K562 (cell line): ENCODE measurements at regions not wholly inside any gene's neighbourhood (a gene's known extent, or its start where the extent isn't known, plus 50 kb on each side); places are given as distances from the start of the nearest gene placed in this dataset.

Experiments
- ATAC-seq: fragments of 200-7000 bp; cut with Tn5 transposase; 3 replicates; pipeline ENCODE4 v1.9.1; 2020; ENCODE audit warnings: moderate library complexity
- BruUV-seq: library from RNA; stranded (reverse); fragments of 400-500 nt; replicated peaks from 2 replicates; lab custom pipeline; 2021; lab: Mats Ljungman, UMichigan
- CTCF ChIA-PET: fragments of 300-600 bp; formaldehyde crosslinking; extraction: SDS; loops from one replicate; lab custom pipeline; 2021; ENCODE audit warnings: low intra/inter-chr PET ratio; lab: Yijun Ruan, JAX
- POLR2A ChIA-PET: fragments of 300-600, 350-650 bp; sonication (Branson Sonifier 250); formaldehyde crosslinking; extraction: SDS; loops from one replicate; lab custom pipeline; 2021; ENCODE audit warnings: antibody characterized with exemption, inconsistent platforms; lab: Yijun Ruan, JAX
- DNase-seq, 4 experiments: peaks; one replicate each; pipeline versions ENCODE4 v3.0.0 to v3.0.0-alpha.2; 2011 to 2018; ENCODE audit warnings: low spot score in 3 of 4, mixed read lengths in 3 of 4; ENCODE audit errors: extremely low read depth in 1 of 4
- FAIRE-seq: peaks from 2 replicates; lab custom pipeline; 2011; peaks lifted over from hg19 to GRCh38; lab: Jason Lieb, UNC
- H2AFZ ChIP-seq: 2 replicates; pipeline ENCODE4 v1.6.0; 2011; ENCODE audit warnings: low read depth, low read length, control low read depth, inconsistent platforms
- H3K27ac ChIP-seq: fragments of 200-600 bp; 3 replicates; pipeline ENCODE4 v1.8.0; 2011; ENCODE audit warnings: low read depth, mild to moderate bottlenecking, control low read depth, inconsistent platforms, low read length, moderate library complexity, mixed read lengths; ENCODE audit errors: extremely low read depth
- H3K27me3 ChIP-seq, 2 experiments: fragments of 300-600 bp in 1 of 2; 2 replicates in 1 of 2; 3 replicates in 1 of 2; pipeline versions ENCODE4 v1.6.0 to v1.8.0; 2011; ENCODE audit warnings: inconsistent platforms in 2 of 2, low read length in 2 of 2, mild to moderate bottlenecking in 1 of 2, mixed read lengths in 1 of 2, moderate library complexity in 1 of 2; ENCODE audit not compliant: control insufficient read depth in 2 of 2, insufficient read depth in 2 of 2
- H3K36me3 ChIP-seq: fragments of 300-600 bp; 3 replicates; pipeline ENCODE4 v1.8.0; 2011; ENCODE audit warnings: mild to moderate bottlenecking, low read length, inconsistent platforms; ENCODE audit not compliant: control insufficient read depth, insufficient read depth
- H3K4me1 ChIP-seq, 2 experiments: fragments of 200-600 bp in 1 of 2; replicated peaks in 1 of 2; 2 replicates in 1 of 2; 3 replicates in 1 of 2; pipeline versions ENCODE4 v1.5.1 to v1.8.0; 2011; ENCODE audit warnings: inconsistent platforms in 2 of 2, low read length in 2 of 2, mild to moderate bottlenecking in 1 of 2, mixed read lengths in 1 of 2, moderate library complexity in 1 of 2; ENCODE audit not compliant: control insufficient read depth in 2 of 2, insufficient read depth in 2 of 2
- H3K4me2 ChIP-seq: 2 replicates; pipeline ENCODE4 v1.6.1; 2011; ENCODE audit warnings: low read length, control low read depth, inconsistent platforms, mixed read lengths; ENCODE audit not compliant: insufficient read depth
- H3K4me3 ChIP-seq: fragments of 200-600 bp; sonication (generic), shearing (Covaris generic); 2 replicates; pipeline ENCODE4 v1.5.1; 2016; ENCODE audit warnings: control low read depth, inconsistent platforms
- H3K79me2 ChIP-seq: fragments of 200-600 bp; 3 replicates; pipeline ENCODE4 v1.8.0; 2011; ENCODE audit warnings: low read length, inconsistent platforms; ENCODE audit not compliant: control insufficient read depth, insufficient read depth
- H3K9ac ChIP-seq, 2 experiments: 2 replicates each; pipeline versions ENCODE4 v1.6.0 to v1.6.1; 2011; ENCODE audit warnings: low read depth in 2 of 2, low read length in 2 of 2, control low read depth in 1 of 2, inconsistent platforms in 1 of 2, mild to moderate bottlenecking in 1 of 2, mixed read lengths in 1 of 2; ENCODE audit not compliant: insufficient read depth in 1 of 2
- H3K9me1 ChIP-seq: one replicate; pipeline ENCODE4 v1.6.0; 2011; ENCODE audit warnings: inconsistent platforms, mild to moderate bottlenecking, low read length, moderate library complexity; ENCODE audit not compliant: control insufficient read depth, insufficient read depth
- H3K9me3 ChIP-seq: replicated peaks from 2 replicates; pipeline ENCODE4 v1.5.1; 2011; ENCODE audit warnings: low read depth, low read length, inconsistent platforms; ENCODE audit not compliant: control insufficient read depth, insufficient read depth
- H4K20me1 ChIP-seq: replicated peaks from 2 replicates; pipeline ENCODE4 v1.6.1; 2011; ENCODE audit warnings: low read length, inconsistent platforms, mixed read lengths; ENCODE audit not compliant: control insufficient read depth, insufficient read depth
- CHD1 ChIP-seq: fragments of 200-600 bp; sonication (generic); IDR thresholded peaks from one replicate; pipeline ENCODE4 v1.6.1; 2012; ENCODE audit warnings: mild to moderate bottlenecking, moderate library complexity, low read length, inconsistent platforms
- ELK3 ChIP-seq: fragments of 450-650 bp; formaldehyde crosslinking; IDR thresholded peaks from 2 replicates; pipeline ENCODE4 v1.4.0; 2020; ENCODE audit warnings: mild to moderate bottlenecking
- GTF2E2 ChIP-seq: fragments of 200-800 bp; sonication (Bioruptor generic); IDR thresholded peaks from 2 replicates; pipeline ENCODE4 v1.6.1; 2016; ENCODE audit warnings: missing genetic modification characterization, missing compliant biosample characterization
- OTX1 ChIP-seq: fragments of 450-650 bp; formaldehyde crosslinking; IDR thresholded peaks from 2 replicates; pipeline ENCODE4 v1.4.0; 2022; ENCODE audit warnings: mild to moderate bottlenecking
- PCBP1 ChIP-seq: fragments of 200-400 bp; formaldehyde crosslinking; IDR thresholded peaks from 2 replicates; pipeline ENCODE4 v1.6.1; 2018; ENCODE audit warnings: mild to moderate bottlenecking, low read depth, low read length; ENCODE audit not compliant: poor library complexity, severe bottlenecking
- PML ChIP-seq: IDR thresholded peaks from 2 replicates; pipeline ENCODE4 v1.6.1; 2012; ENCODE audit warnings: low read length, inconsistent platforms
- POLR2AphosphoS2 ChIP-seq: IDR thresholded peaks from 2 replicates; pipeline ENCODE4 v1.6.1; 2012; ENCODE audit warnings: low read length, improper control_type of control experiment
- SNIP1 ChIP-seq: fragments of 450-650 bp; IDR thresholded peaks from 2 replicates; pipeline ENCODE4 v1.7.1; 2017; ENCODE audit warnings: low read depth, mild to moderate bottlenecking
- SPI1 ChIP-seq: IDR thresholded peaks from 2 replicates; pipeline ENCODE4 v1.6.1; 2011; ENCODE audit warnings: low read depth, low read length, control low read depth, borderline replicate concordance
- ZBTB17 ChIP-seq: fragments of 450-650 bp; formaldehyde crosslinking; IDR thresholded peaks from 2 replicates; pipeline ENCODE4 v1.4.0; 2020; ENCODE audit warnings: mild to moderate bottlenecking
- ZFPM2 ChIP-seq: fragments of 250-450 bp; sonication (Bioruptor Pico); IDR thresholded peaks from 2 replicates; pipeline ENCODE4 v1.5.1; 2022; ENCODE audit warnings: mild to moderate bottlenecking
- WGBS: fragments of 100-300 bp; shearing (Covaris generic); methylation state at CpG from one replicate; pipeline ENCODE4 v1.1.6; 2016; ENCODE audit warnings: low coverage, mixed read lengths; ENCODE audit not compliant: insufficient coverage; ENCODE audit errors: missing lambda C conversion rate; 5-methylcytosine and 5-hydroxymethylcytosine counted together
- in situ Hi-C: fragments of 300-500 bp; cut with MboI; formaldehyde crosslinking; loops from 4 replicates; pipeline ENCODE4 v1.15.0; 2018; ENCODE audit warnings: inconsistent platforms, mixed read lengths
- intact Hi-C: fragments of 100-400 bp; cut with micrococcal nuclease; formaldehyde crosslinking; loops from 2 replicates; pipeline ENCODE4 v1.14.2; 2022
- TF ChIP-seq, protein P1 (sequence below), 2 experiments: fragments of 450-650 bp in 1 of 2; IDR thresholded peaks; 2 replicates each; pipeline ENCODE4 v1.6.1; 2011 to 2017; ENCODE audit warnings: low read depth in 2 of 2, antibody characterized with exemption in 1 of 2, borderline replicate concordance in 1 of 2, low read length in 1 of 2, mild to moderate bottlenecking in 1 of 2, mixed read lengths in 1 of 2; ENCODE audit not compliant: control insufficient read depth in 1 of 2

- Histone ChIP-seq H3K4me3 (no peak overlapping the region), H2AFZ (no peak overlapping the region), H3K79me2 (no peaks in the 10 kb centered on the region), H3K36me3 (no peaks in the 10 kb centered on the region), H3K9me1 (no peaks in the 10 kb centered on the region), H3K9ac (no peak overlapping the region), H3K4me1 (no peaks in the 10 kb centered on the region), H3K9me3 (no peaks in the 10 kb centered on the region), H3K27me3 (no peaks in the 10 kb centered on the region), H4K20me1 (no peaks in the 10 kb centered on the region), H3K27ac (no peak overlapping the region), H3K4me2 (no peak overlapping the region)
- POLR2A ChIA-PET, result interaction anchor here (0.7 kb wide), 1 partner anchor 503 kb away, joined by 3 read pairs; no protein-coding TSS in a partner anchor
- WGBS, result 0% methylated on average over 1 of the region's 1 CpG
- in situ Hi-C loops (no loop called here), intact Hi-C loops (no loop called here)
- CTCF ChIA-PET, result no interaction called here
- FAIRE-seq (no peak), ATAC-seq (no peak), DNase-seq (no peak)
- no TSS peak for BruUV-seq
- TF ChIP-seq ELK3 (CRISPR knock-in tag) (no peak), OTX1 (CRISPR knock-in tag) (no peak), SPI1 (no peak), PML (no peak), PCBP1 (no peak), ZBTB17 (CRISPR knock-in tag) (no peak), GTF2E2 (tag) (no peak), ZFPM2 (CRISPR knock-in tag) (no peak), POLR2AphosphoS2 (no peak), SNIP1 (no peak), CHD1 (no peak)
- TF ChIP-seq, protein P1, sequence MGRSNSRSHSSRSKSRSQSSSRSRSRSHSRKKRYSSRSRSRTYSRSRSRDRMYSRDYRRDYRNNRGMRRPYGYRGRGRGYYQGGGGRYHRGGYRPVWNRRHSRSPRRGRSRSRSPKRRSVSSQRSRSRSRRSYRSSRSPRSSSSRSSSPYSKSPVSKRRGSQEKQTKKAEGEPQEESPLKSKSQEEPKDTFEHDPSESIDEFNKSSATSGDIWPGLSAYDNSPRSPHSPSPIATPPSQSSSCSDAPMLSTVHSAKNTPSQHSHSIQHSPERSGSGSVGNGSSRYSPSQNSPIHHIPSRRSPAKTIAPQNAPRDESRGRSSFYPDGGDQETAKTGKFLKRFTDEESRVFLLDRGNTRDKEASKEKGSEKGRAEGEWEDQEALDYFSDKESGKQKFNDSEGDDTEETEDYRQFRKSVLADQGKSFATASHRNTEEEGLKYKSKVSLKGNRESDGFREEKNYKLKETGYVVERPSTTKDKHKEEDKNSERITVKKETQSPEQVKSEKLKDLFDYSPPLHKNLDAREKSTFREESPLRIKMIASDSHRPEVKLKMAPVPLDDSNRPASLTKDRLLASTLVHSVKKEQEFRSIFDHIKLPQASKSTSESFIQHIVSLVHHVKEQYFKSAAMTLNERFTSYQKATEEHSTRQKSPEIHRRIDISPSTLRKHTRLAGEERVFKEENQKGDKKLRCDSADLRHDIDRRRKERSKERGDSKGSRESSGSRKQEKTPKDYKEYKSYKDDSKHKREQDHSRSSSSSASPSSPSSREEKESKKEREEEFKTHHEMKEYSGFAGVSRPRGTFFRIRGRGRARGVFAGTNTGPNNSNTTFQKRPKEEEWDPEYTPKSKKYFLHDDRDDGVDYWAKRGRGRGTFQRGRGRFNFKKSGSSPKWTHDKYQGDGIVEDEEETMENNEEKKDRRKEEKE (IDR thresholded peaks at IDR 0.05; ENCODE audit: borderline replicate concordance in 1 of 2, control insufficient read depth in 1 of 2, low read depth in 2 of 2, low read length in 1 of 2), result no peak
Observed at GRCh38 chr10:62654966-62655336, 149.6 kb upstream of the ADO start.
